GM21381 (cell line): ENCODE measurements at regions not wholly inside any gene's neighbourhood (a gene's known extent, or its start where the extent isn't known, plus 50 kb on each side); places are given as distances from the start of the nearest gene placed in this dataset.

Experiments used
- ATAC-seq: cut with Tn5 transposase; IDR thresholded peaks from one replicate; pipeline ENCODE4 v1.9.1; 2021; ENCODE audit warnings: mild to moderate bottlenecking, moderate library complexity; ENCODE audit not compliant: unreplicated experiment

GRCh38 chr3:3579658-3580057 is 219.6 kb upstream of the LRRN1 start:
- no peak for ATAC-seq

- ATAC-seq: no peak
Measured at GRCh38 chr3:3578718-3579117, 220.5 kb upstream of the LRRN1 start.

GRCh38 chr3:3577823-3578222 is 221.4 kb upstream of the LRRN1 start:
- ATAC-seq: no peak

GRCh38 chr3:3573341-3573740 is 225.9 kb upstream of the LRRN1 start:
- no peak for ATAC-seq

GRCh38 chr3:3560591-3561311 is 238.5 kb upstream of the LRRN1 start:
- ATAC-seq: no peak

GRCh38 chr3:3559786-3560185 is 239.4 kb upstream of the LRRN1 start:
- no peak for ATAC-seq

GRCh38 chr3:3556078-3556477 is 243.2 kb upstream of the LRRN1 start:
- ATAC-seq: no peak

- no peak for ATAC-seq
Measured at GRCh38 chr3:3553236-3553635, 246.0 kb upstream of the LRRN1 start.

GRCh38 chr3:3552761-3553160 is 246.5 kb upstream of the LRRN1 start:
- ATAC-seq: no peak

GRCh38 chr3:3551981-3552380 is 247.2 kb upstream of the LRRN1 start:
- no peak for ATAC-seq

GRCh38 chr3:3545360-3545759 is 253.9 kb upstream of the LRRN1 start:
- ATAC-seq: no peak

GRCh38 chr3:3538451-3538850 is 260.8 kb upstream of the LRRN1 start:
- ATAC-seq: no peak

GRCh38 chr3:3532508-3532907 is 266.7 kb upstream of the LRRN1 start:
- no peak for ATAC-seq

GRCh38 chr3:3531476-3531875 is 267.8 kb upstream of the LRRN1 start:
- no peak for ATAC-seq

GRCh38 chr3:3519266-3519665 is 280.0 kb upstream of the LRRN1 start:
- no peak for ATAC-seq

GRCh38 chr3:3516996-3517395 is 282.2 kb upstream of the LRRN1 start:
- no peak for ATAC-seq

- ATAC-seq: no peak
Measured at GRCh38 chr3:3516384-3516783, 282.8 kb upstream of the LRRN1 start.

- no peak for ATAC-seq
Measured at GRCh38 chr3:3509665-3510064, 289.6 kb upstream of the LRRN1 start.

- no peak for ATAC-seq
Measured at GRCh38 chr3:3504686-3505085, 294.5 kb upstream of the LRRN1 start.

GRCh38 chr3:3503411-3503810 is 295.8 kb upstream of the LRRN1 start:
- ATAC-seq: no peak

- ATAC-seq: no peak
Measured at GRCh38 chr3:3499987-3500386, 299.2 kb upstream of the LRRN1 start.

GRCh38 chr3:3499012-3499562 is 300.1 kb upstream of the LRRN1 start:
- no peak for ATAC-seq

GRCh38 chr3:3495611-3496010 is 303.6 kb upstream of the LRRN1 start:
- no peak for ATAC-seq
